Ectodermal cell (in vitro differentiated cells): ENCODE measurements at regions not wholly inside any gene's neighbourhood (a gene's known extent, or its start where the extent isn't known, plus 50 kb on each side); places are given as distances from the start of the nearest gene placed in this dataset.

Experiments used
- H3K27ac ChIP-seq: 2 replicates; pipeline ENCODE4 v1.7.0; 2013; ENCODE audit warnings: mild to moderate bottlenecking, low read depth, low read length; ENCODE audit not compliant: insufficient read depth, poor library complexity, severe bottlenecking
- H3K27me3 ChIP-seq: 2 replicates; pipeline ENCODE4 v1.7.0; 2013; ENCODE audit warnings: mild to moderate bottlenecking, low read length; ENCODE audit not compliant: insufficient read depth, control insufficient read depth, poor library complexity, severe bottlenecking
- H3K36me3 ChIP-seq: one replicate; pipeline ENCODE4 v1.7.0; 2013; ENCODE audit warnings: low read length; ENCODE audit not compliant: control insufficient read depth, insufficient read depth
- H3K4me1 ChIP-seq: one replicate; pipeline ENCODE4 v1.7.0; 2013; ENCODE audit warnings: low read length; ENCODE audit not compliant: control insufficient read depth, insufficient read depth
- H3K4me3 ChIP-seq: 2 replicates; pipeline ENCODE4 v1.7.0; 2013; ENCODE audit warnings: low read depth, low read length, control low read depth; ENCODE audit not compliant: insufficient read depth
- H3K9me3 ChIP-seq: 2 replicates; pipeline ENCODE4 v1.7.0; 2013; ENCODE audit warnings: mild to moderate bottlenecking, low read length, moderate library complexity; ENCODE audit not compliant: control insufficient read depth
- WGBS, 2 experiments: methylation state at CpG; one replicate each; pipeline ENCODE4 v1.1.7; 2013; ENCODE audit warnings: missing lambda C conversion rate in 2 of 2; 5-methylcytosine and 5-hydroxymethylcytosine counted together

GRCh38 chr2:107687073-107687472, 139.6 kb upstream of the RGPD4 start:
- Histone ChIP-seq H3K4me3 (no peak overlapping the region), H3K9me3 (no peaks in the 10 kb centered on the region), H3K4me1 (peaks cover 15% of the 10 kb centered on the region), H3K36me3 (no peaks in the 10 kb centered on the region), H3K27me3 (no peaks in the 10 kb centered on the region), H3K27ac (no peak overlapping the region)
- 84 to 90% methylated on average over 6 of the region's 6 CpGs for WGBS, 2 experiments

GRCh38 chr2:107688135-107688534, 138.6 kb upstream of the RGPD4 start:
- Histone ChIP-seq H3K27ac (no peak overlapping the region), H3K27me3 (no peaks in the 10 kb centered on the region), H3K9me3 (no peaks in the 10 kb centered on the region), H3K4me3 (no peak overlapping the region), H3K36me3 (no peaks in the 10 kb centered on the region), H3K4me1 (peaks cover 15% of the 10 kb centered on the region)
- WGBS, 2 experiments = 92 to 98% methylated on average over 3 to 4 of the region's 5 CpGs

GRCh38 chr2:107693604-107694003, 133.1 kb upstream of the RGPD4 start:
- H3K36me3 ChIP-seq = no peaks in the 10 kb centered on the region
- H3K4me3 ChIP-seq = no peak overlapping the region
- H3K9me3 ChIP-seq = no peaks in the 10 kb centered on the region
- 92 to 96% methylated on average over 2 to 3 of the region's 3 CpGs for WGBS, 2 experiments
- H3K4me1 ChIP-seq = no peaks in the 10 kb centered on the region
- no peaks in the 10 kb centered on the region for H3K27me3 ChIP-seq
- H3K27ac ChIP-seq = no peak overlapping the region

GRCh38 chr2:107694667-107695066, 132.0 kb upstream of the RGPD4 start:
- no peaks in the 10 kb centered on the region for H3K4me1 ChIP-seq
- 92 to 96% methylated on average over 5 of the region's 5 CpGs for WGBS, 2 experiments
- no peaks in the 10 kb centered on the region for H3K36me3 ChIP-seq
- H3K27me3 ChIP-seq = no peaks in the 10 kb centered on the region
- no peaks in the 10 kb centered on the region for H3K9me3 ChIP-seq
- H3K4me3 ChIP-seq = no peak overlapping the region
- H3K27ac ChIP-seq = no peak overlapping the region

- no peak overlapping the region for H3K27ac ChIP-seq
- no peaks in the 10 kb centered on the region for H3K36me3 ChIP-seq
- H3K4me3 ChIP-seq = no peak overlapping the region
- H3K4me1 ChIP-seq = no peaks in the 10 kb centered on the region
- H3K27me3 ChIP-seq = no peaks in the 10 kb centered on the region
- H3K9me3 ChIP-seq = no peaks in the 10 kb centered on the region
These were observed 129.3 kb upstream of the RGPD4 start for GRCh38 chr2:107697385-107697784.

- 94 to 98% methylated on average over 3 of the region's 3 CpGs for WGBS, 2 experiments
- Histone ChIP-seq H3K36me3 (no peaks in the 10 kb centered on the region), H3K27me3 (no peaks in the 10 kb centered on the region), H3K4me1 (no peaks in the 10 kb centered on the region), H3K4me3 (no peak overlapping the region), H3K27ac (no peak overlapping the region), H3K9me3 (no peaks in the 10 kb centered on the region)
These were observed 127.8 kb upstream of the RGPD4 start for GRCh38 chr2:107698861-107699260.

- Histone ChIP-seq H3K4me3 (no peak overlapping the region), H3K27ac (no peak overlapping the region), H3K36me3 (no peaks in the 10 kb centered on the region), H3K27me3 (no peaks in the 10 kb centered on the region), H3K4me1 (no peaks in the 10 kb centered on the region), H3K9me3 (no peaks in the 10 kb centered on the region)
- 80 to 86% methylated on average over 1 of the region's 1 CpG for WGBS, 2 experiments
These were observed 126.6 kb upstream of the RGPD4 start for GRCh38 chr2:107700073-107700472.

- H3K4me1 ChIP-seq = no peaks in the 10 kb centered on the region
- WGBS, 2 experiments = 86 to 93% methylated on average over 3 of the region's 3 CpGs
- H3K36me3 ChIP-seq = no peaks in the 10 kb centered on the region
- H3K27ac ChIP-seq = no peak overlapping the region
- no peaks in the 10 kb centered on the region for H3K9me3 ChIP-seq
- no peaks in the 10 kb centered on the region for H3K27me3 ChIP-seq
- H3K4me3 ChIP-seq = no peak overlapping the region
These were observed 114.8 kb upstream of the RGPD4 start for GRCh38 chr2:107711941-107712340.

GRCh38 chr2:107712857-107713256, 113.8 kb upstream of the RGPD4 start:
- no peaks in the 10 kb centered on the region for H3K9me3 ChIP-seq
- no peak overlapping the region for H3K27ac ChIP-seq
- no peak overlapping the region for H3K4me3 ChIP-seq
- no peaks in the 10 kb centered on the region for H3K4me1 ChIP-seq
- WGBS, 2 experiments = 96 to 98% methylated on average over 5 of the region's 6 CpGs
- H3K27me3 ChIP-seq = no peaks in the 10 kb centered on the region
- no peaks in the 10 kb centered on the region for H3K36me3 ChIP-seq

- H3K4me1 ChIP-seq = no peaks in the 10 kb centered on the region
- no peaks in the 10 kb centered on the region for H3K27me3 ChIP-seq
- WGBS, 2 experiments = 50 to 52% methylated on average over 4 to 5 of the region's 5 CpGs
- H3K36me3 ChIP-seq = no peaks in the 10 kb centered on the region
- H3K27ac ChIP-seq = no peak overlapping the region
- H3K4me3 ChIP-seq = no peak overlapping the region
- H3K9me3 ChIP-seq = no peaks in the 10 kb centered on the region
These were observed 109.0 kb upstream of the RGPD4 start for GRCh38 chr2:107717661-107718060.

- WGBS, 2 experiments = 94 to 95% methylated on average over 3 of the region's 3 CpGs
- H3K36me3 ChIP-seq = no peaks in the 10 kb centered on the region
- H3K27ac ChIP-seq = no peak overlapping the region
- no peaks in the 10 kb centered on the region for H3K9me3 ChIP-seq
- H3K27me3 ChIP-seq = no peaks in the 10 kb centered on the region
- H3K4me3 ChIP-seq = no peak overlapping the region
- no peaks in the 10 kb centered on the region for H3K4me1 ChIP-seq
These were observed 107.6 kb upstream of the RGPD4 start for GRCh38 chr2:107719141-107719540.
